ENCODE measurements at regions not wholly inside any gene's neighbourhood (a gene's known extent, or its start where the extent isn't known, plus 50 kb on each side); places are given as distances from the start of the nearest gene placed in this dataset.
A peak's percentile ranks its signal among the peaks of the same experiment; 100 is the strongest.

DNA sequence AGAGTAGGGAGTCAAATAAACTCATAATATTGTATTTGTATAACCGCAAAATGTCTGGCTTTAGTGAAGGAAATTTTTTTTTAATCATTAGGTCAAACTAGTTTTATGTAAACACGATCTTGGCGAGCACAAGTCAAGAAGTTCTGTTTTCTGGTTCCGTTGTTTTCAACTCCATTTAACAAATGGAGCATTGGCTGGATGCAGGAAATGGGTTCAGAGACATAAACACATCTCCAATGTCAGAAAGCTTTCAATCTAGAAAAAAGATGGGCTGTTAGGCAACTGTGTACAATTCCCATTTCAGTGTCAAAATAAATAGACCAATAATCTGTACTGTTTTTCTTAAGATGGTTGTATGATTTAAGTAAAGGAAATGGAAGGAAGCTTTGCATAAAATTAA, 292.8 kb downstream of the TBL1XR1 start:
- no peak for DNase-seq
- Mint-ChIP-seq H3K27ac (no peak overlapping the region), H3K9me3 (no peaks in the 10 kb centered on the region), H3K36me3 (ENCODE audit: low read depth) (no peaks in the 10 kb centered on the region), H3K27me3 (peaks cover 5% of the 10 kb centered on the region), H3K4me3 (no peak overlapping the region), H3K4me1 (no peaks in the 10 kb centered on the region)
- ChIA-PET POLR2A (no interaction called here), CTCF (interaction anchor here (0.6 kb wide), 1 partner anchor 27 kb away, joined by 3 read pairs; no protein-coding TSS in a partner anchor)

GRCh38 chr3:176896640-176897039, 300.6 kb downstream of the TBL1XR1 start:
- Mint-ChIP-seq H3K27me3 (peaks cover 2% of the 10 kb centered on the region), H3K4me3 (no peak overlapping the region), H3K27ac (no peak overlapping the region), H3K36me3 (ENCODE audit: low read depth) (no peaks in the 10 kb centered on the region), H3K9me3 (no peaks in the 10 kb centered on the region), H3K4me1 (no peaks in the 10 kb centered on the region)
- POLR2A ChIA-PET: no interaction called here
- CTCF ChIA-PET: no interaction called here
- no peak for DNase-seq

- Mint-ChIP-seq H3K4me1 (no peaks in the 10 kb centered on the region), H3K4me3 (no peak overlapping the region), H3K27me3 (peaks cover 2% of the 10 kb centered on the region), H3K27ac (no peak overlapping the region), H3K36me3 (ENCODE audit: low read depth) (no peaks in the 10 kb centered on the region), H3K9me3 (no peaks in the 10 kb centered on the region)
- DNase-seq: no peak
- POLR2A ChIA-PET: no interaction called here
- CTCF ChIA-PET: no interaction called here
These were observed 301.1 kb downstream of the TBL1XR1 start for GRCh38 chr3:176896165-176896564.

GRCh38 chr3:176879710-176880109, 317.6 kb downstream of the TBL1XR1 start:
- Mint-ChIP-seq H3K9me3 (peaks cover 7% of the 10 kb centered on the region), H3K4me1 (no peaks in the 10 kb centered on the region), H3K27ac (no peak overlapping the region), H3K36me3 (ENCODE audit: low read depth) (no peaks in the 10 kb centered on the region), H3K4me3 (no peak overlapping the region), H3K27me3 (peaks cover 9% of the 10 kb centered on the region)
- ChIA-PET POLR2A (no interaction called here), CTCF (no interaction called here)
- DNase-seq: no peak

DNA sequence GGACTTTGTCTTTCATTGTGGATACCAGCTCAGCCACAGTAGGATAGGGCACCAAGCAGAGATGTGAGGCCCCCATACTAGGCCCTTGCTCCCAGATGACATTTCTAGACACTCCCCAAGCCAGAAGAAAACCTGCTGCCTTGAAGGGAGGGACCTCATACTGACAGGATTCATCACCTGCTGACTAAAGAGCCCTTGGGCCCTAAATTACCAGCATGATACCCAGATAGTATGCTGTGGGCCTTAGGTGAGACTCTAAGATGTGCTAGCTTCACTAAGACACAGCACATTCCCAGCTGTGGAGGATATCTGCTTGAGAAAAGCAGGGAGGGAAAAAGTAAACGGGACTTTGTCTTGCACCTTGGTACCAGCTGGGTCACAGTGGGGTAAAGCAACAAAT, 324.0 kb downstream of the TBL1XR1 start:
- CTCF ChIA-PET: interaction anchor here (1.0 to 1.8 kb wide), 4 partner anchors 14 to 906 kb away, joined by 3 read pairs; no protein-coding TSS in a partner anchor
- no peak overlapping the region for H3K4me3 Mint-ChIP-seq
- POLR2A ChIA-PET: no interaction called here
- no peak for DNase-seq
- H3K4me1 Mint-ChIP-seq: peaks cover 8% of the 10 kb centered on the region
- H3K9me3 Mint-ChIP-seq: peaks cover 9% of the 10 kb centered on the region
- H3K36me3 Mint-ChIP-seq (ENCODE audit: low read depth): no peaks in the 10 kb centered on the region
- H3K27me3 Mint-ChIP-seq: no peaks in the 10 kb centered on the region
- H3K27ac Mint-ChIP-seq: no peak overlapping the region

- Mint-ChIP-seq H3K27ac (no peak overlapping the region), H3K4me3 (no peak overlapping the region), H3K9me3 (peaks cover 10% of the 10 kb centered on the region), H3K36me3 (ENCODE audit: low read depth) (no peaks in the 10 kb centered on the region), H3K4me1 (peaks cover 8% of the 10 kb centered on the region), H3K27me3 (no peaks in the 10 kb centered on the region)
- ChIA-PET CTCF (interaction anchor here (1.0 to 1.4 kb wide), 3 partner anchors 13 to 906 kb away, joined by 3 read pairs; no protein-coding TSS in a partner anchor), POLR2A (no interaction called here)
- peak; percentile 68 for DNase-seq
These were observed 324.5 kb downstream of the TBL1XR1 start for GRCh38 chr3:176872771-176873209.

DNA sequence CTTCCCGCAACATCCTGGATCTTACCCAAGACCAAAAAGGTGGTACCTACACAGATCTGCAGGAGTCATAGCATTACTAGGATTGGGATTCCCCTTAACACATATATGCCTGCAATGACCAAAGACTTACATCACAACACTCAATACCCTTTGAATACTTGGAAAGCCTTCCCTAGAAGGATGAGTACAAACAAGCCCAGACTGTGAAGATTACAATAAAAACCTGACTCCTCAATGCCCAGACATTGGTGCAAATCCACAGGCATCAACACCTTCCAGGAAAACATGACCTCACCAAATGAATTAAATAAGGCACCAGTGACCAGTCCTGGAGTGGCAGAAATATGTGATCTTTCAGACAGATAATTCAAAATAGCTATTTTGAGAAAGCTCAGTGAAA, 326.8 kb downstream of the TBL1XR1 start:
- CTCF ChIA-PET: no interaction called here

DNA sequence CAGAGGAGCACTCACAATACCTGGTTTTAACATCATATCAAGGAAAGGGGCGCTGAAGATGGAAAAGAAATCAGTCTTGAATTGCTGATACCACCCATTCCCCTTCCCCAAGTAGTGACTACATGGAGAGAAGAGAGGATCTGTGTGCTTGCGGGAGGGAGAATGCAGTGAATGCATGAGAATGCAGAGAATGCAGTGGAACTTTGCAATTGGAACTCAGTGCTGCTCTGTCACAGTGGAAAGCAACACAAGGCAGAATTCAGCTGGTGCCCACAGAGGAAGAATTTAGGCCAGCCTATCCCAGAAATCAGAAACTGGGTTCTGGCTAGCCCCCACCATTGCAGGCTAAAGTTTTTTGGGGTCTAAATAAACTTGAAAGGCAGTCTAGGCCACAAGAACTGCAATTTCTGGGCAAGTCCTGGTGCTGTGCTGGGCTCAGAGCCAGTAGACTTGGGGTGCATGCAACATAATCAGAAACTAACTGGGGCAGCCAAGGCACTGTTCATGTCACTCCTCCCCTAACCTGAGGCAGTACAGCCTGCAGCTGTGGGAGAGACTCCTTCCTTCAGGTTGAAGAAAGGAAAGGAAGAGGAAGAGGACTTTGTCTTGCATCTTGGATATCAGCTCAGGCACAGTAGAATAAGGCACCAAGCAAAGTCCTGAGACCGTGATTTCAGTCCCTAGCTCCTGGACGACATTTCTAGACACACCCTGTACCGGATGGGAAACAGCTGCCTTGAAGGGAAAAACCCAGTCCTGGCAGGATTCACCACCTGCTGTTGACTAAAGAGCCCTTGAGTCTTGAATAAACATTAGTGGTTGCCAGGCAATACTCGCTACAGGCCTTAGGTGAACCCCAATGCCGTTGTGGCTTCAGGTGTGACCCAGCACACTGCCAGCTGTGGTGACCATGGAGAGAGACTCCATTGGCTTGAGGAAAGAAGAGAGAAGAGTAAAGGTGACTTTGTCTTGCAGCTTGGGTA, 329.3 kb downstream of the TBL1XR1 start:
- H3K4me1 Mint-ChIP-seq: peaks cover 6% of the 10 kb centered on the region
- peaks cover 11% of the 10 kb centered on the region for H3K9me3 Mint-ChIP-seq
- ChIA-PET CTCF (interaction anchor here (0.8 to 1.1 kb wide), 2 partner anchors 13 to 70 kb away, joined by 3 read pairs; no protein-coding TSS in a partner anchor), POLR2A (interaction anchor here (0.6 kb wide), 1 partner anchor 1432 kb away, joined by 3 read pairs; no protein-coding TSS in a partner anchor)
- H3K27me3 Mint-ChIP-seq: no peaks in the 10 kb centered on the region
- H3K36me3 Mint-ChIP-seq (ENCODE audit: low read depth): no peaks in the 10 kb centered on the region
- H3K4me3 Mint-ChIP-seq: no peak overlapping the region
- no peak for DNase-seq
- no peak overlapping the region for H3K27ac Mint-ChIP-seq

More for the DNA sequence above, 326.8 kb downstream of the TBL1XR1 start:
- DNase-seq: no peak
- H3K4me1 Mint-ChIP-seq: peaks cover 8% of the 10 kb centered on the region
- H3K27me3 Mint-ChIP-seq: no peaks in the 10 kb centered on the region
- no peak overlapping the region for H3K27ac Mint-ChIP-seq
- H3K36me3 Mint-ChIP-seq (ENCODE audit: low read depth): no peaks in the 10 kb centered on the region
- no peak overlapping the region for H3K4me3 Mint-ChIP-seq
- peaks cover 11% of the 10 kb centered on the region for H3K9me3 Mint-ChIP-seq
- POLR2A ChIA-PET: no interaction called here

DNA sequence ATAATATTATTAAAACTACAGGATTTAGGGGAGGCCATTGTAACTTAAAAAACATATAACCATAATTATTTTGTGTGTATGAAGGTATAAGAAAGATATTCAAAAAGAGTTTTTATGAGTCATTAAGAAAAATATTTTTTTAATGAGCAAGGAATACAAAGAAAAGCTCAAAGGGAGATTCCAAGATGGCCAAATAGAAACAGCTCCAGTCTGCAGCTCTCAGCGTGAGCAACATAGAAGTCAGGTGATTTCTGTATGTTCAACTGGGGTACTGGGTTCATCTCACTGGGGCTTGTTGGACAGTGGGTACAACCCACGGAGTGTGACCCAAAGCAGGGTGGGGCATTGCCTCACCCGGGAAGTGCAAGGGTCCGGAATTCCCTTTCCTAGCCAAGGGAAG, 336.1 kb downstream of the TBL1XR1 start:
- ChIA-PET CTCF (no interaction called here), POLR2A (no interaction called here)
- no peak for DNase-seq
- no peaks in the 10 kb centered on the region for H3K4me1 Mint-ChIP-seq
- no peaks in the 10 kb centered on the region for H3K9me3 Mint-ChIP-seq
- H3K27ac Mint-ChIP-seq: no peak overlapping the region
- H3K27me3 Mint-ChIP-seq: no peaks in the 10 kb centered on the region
- H3K36me3 Mint-ChIP-seq (ENCODE audit: low read depth): no peaks in the 10 kb centered on the region
- H3K4me3 Mint-ChIP-seq: no peak overlapping the region

DNA sequence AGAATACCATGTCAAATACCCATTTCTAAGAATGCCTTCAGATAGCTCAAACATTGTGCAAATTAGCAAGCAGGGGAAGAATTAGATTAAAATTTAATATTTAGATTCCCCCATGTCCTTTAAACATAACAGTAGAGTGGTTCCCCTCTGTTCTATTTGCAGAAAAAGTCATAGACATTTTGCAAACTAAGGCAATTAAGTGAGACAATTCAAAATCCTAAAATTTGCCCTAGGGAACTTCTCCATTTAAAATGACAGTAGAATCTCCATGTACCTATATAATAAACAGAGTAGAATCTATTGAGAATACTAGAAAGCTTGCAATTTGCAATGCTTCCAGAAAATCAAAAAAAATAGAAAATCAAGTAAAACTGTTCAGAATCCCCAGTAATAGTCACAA, 340.6 kb downstream of the TBL1XR1 start:
- no peak overlapping the region for H3K27ac Mint-ChIP-seq
- CTCF ChIA-PET: no interaction called here
- DNase-seq: no peak
- POLR2A ChIA-PET: no interaction called here
- H3K4me1 Mint-ChIP-seq: no peaks in the 10 kb centered on the region
- H3K36me3 Mint-ChIP-seq (ENCODE audit: low read depth): no peaks in the 10 kb centered on the region
- H3K9me3 Mint-ChIP-seq: no peaks in the 10 kb centered on the region
- H3K27me3 Mint-ChIP-seq: peaks cover 3% of the 10 kb centered on the region
- no peak overlapping the region for H3K4me3 Mint-ChIP-seq

GRCh38 chr3:176855901-176856486, 341.3 kb downstream of the TBL1XR1 start:
- Mint-ChIP-seq H3K4me3 (no peak overlapping the region), H3K4me1 (no peaks in the 10 kb centered on the region), H3K27ac (no peak overlapping the region), H3K27me3 (peaks cover 3% of the 10 kb centered on the region), H3K36me3 (ENCODE audit: low read depth) (no peaks in the 10 kb centered on the region), H3K9me3 (no peaks in the 10 kb centered on the region)
- CTCF ChIA-PET: interaction anchor here (1.2 kb wide), 1 partner anchor 12 kb away, joined by 3 read pairs; no protein-coding TSS in a partner anchor
- no peak for DNase-seq
- POLR2A ChIA-PET: no interaction called here

GRCh38 chr3:176855213-176855612, 342.1 kb downstream of the TBL1XR1 start:
- CTCF ChIA-PET: interaction anchor here (1.2 kb wide), 1 partner anchor 13 kb away, joined by 3 read pairs; no protein-coding TSS in a partner anchor
- Mint-ChIP-seq H3K36me3 (ENCODE audit: low read depth) (no peaks in the 10 kb centered on the region), H3K9me3 (no peaks in the 10 kb centered on the region), H3K27me3 (peaks cover 3% of the 10 kb centered on the region), H3K4me1 (no peaks in the 10 kb centered on the region), H3K27ac (no peak overlapping the region), H3K4me3 (no peak overlapping the region)
- no peak for DNase-seq
- POLR2A ChIA-PET: no interaction called here

DNA sequence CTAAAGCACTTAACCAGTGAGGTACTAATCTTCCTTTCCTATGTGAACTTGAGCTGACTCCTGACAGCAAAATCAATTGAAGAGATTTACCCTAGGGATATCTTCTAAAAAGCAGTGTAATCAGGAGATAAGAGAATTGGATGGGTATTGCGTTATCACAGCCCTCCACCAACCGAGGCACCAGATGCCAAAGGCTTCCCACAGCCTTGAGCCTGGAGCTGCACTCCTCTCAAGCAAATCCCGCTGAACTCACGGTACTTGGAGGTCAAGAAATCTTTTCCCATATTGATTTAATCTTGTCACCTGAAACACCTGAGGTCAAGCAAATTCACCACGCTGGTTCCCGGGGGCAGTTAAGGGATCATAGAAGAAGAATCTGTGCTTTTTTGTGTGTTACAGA, 346.8 kb downstream of the TBL1XR1 start:
- DNase-seq: no peak
- Mint-ChIP-seq H3K9me3 (no peaks in the 10 kb centered on the region), H3K4me1 (no peaks in the 10 kb centered on the region), H3K27me3 (peaks cover 3% of the 10 kb centered on the region), H3K36me3 (ENCODE audit: low read depth) (no peaks in the 10 kb centered on the region), H3K27ac (no peak overlapping the region), H3K4me3 (no peak overlapping the region)
- ChIA-PET CTCF (interaction anchor here (0.6 kb wide), 1 partner anchor 15 kb away, joined by 3 read pairs; no protein-coding TSS in a partner anchor), POLR2A (no interaction called here)
